Endodermal cell (in vitro differentiated cells): ENCODE measurements at regions not wholly inside any gene's neighbourhood (a gene's known extent, or its start where the extent isn't known, plus 50 kb on each side); places are given as distances from the start of the nearest gene placed in this dataset.

Experiments
- DNase-seq: peaks from one replicate; pipeline ENCODE4 v3.0.0-alpha.2; 2017
- H3K27ac ChIP-seq: 2 replicates; pipeline ENCODE4 v1.5.1; 2013; ENCODE audit warnings: mild to moderate bottlenecking, low read depth, low read length, moderate library complexity
- H3K27me3 ChIP-seq: 2 replicates; pipeline ENCODE4 v1.6.1; 2013; ENCODE audit warnings: mild to moderate bottlenecking, low read length, moderate library complexity; ENCODE audit not compliant: insufficient read depth, control insufficient read depth, poor library complexity, severe bottlenecking
- H3K36me3 ChIP-seq: 2 replicates; pipeline ENCODE4 v1.7.0; 2013; ENCODE audit warnings: mild to moderate bottlenecking, low read length, moderate library complexity; ENCODE audit not compliant: control insufficient read depth, insufficient read depth
- H3K4me1 ChIP-seq: one replicate; pipeline ENCODE4 v1.7.0; 2013; ENCODE audit warnings: low read length; ENCODE audit not compliant: control insufficient read depth, insufficient read depth
- H3K4me3 ChIP-seq: 2 replicates; pipeline ENCODE4 v1.5.1; 2013; ENCODE audit warnings: mild to moderate bottlenecking, low read length, moderate library complexity
- H3K9ac ChIP-seq: 2 replicates; pipeline ENCODE4 v1.6.1; 2013; ENCODE audit warnings: mild to moderate bottlenecking, low read length, moderate library complexity; ENCODE audit not compliant: poor library complexity, severe bottlenecking; ENCODE audit errors: extremely low read depth
- H3K9me3 ChIP-seq: 2 replicates; pipeline ENCODE4 v1.6.1; 2013; ENCODE audit warnings: mild to moderate bottlenecking, low read length, moderate library complexity; ENCODE audit not compliant: control insufficient read depth
- H3K27ac Mint-ChIP-seq: 2 replicates; pipeline ENCODE4 v1.8.0; 2020; ENCODE audit warnings: mixed read lengths
- H3K27me3 Mint-ChIP-seq: 2 replicates; pipeline ENCODE4 v1.8.0; 2021; ENCODE audit warnings: mild to moderate bottlenecking, mixed read lengths; ENCODE audit not compliant: insufficient read depth
- H3K36me3 Mint-ChIP-seq: 2 replicates; pipeline ENCODE4 v1.8.0; 2020; ENCODE audit warnings: low read depth, mixed read lengths
- H3K4me1 Mint-ChIP-seq: 2 replicates; pipeline ENCODE4 v1.8.0; 2020; ENCODE audit warnings: mixed read lengths
- H3K4me3 Mint-ChIP-seq: 2 replicates; pipeline ENCODE4 v1.8.0; 2020; ENCODE audit warnings: mild to moderate bottlenecking, moderate library complexity, mixed read lengths
- H3K9me3 Mint-ChIP-seq: 2 replicates; pipeline ENCODE4 v1.8.0; 2020; ENCODE audit warnings: mild to moderate bottlenecking, mixed read lengths
- CTCF ChIP-seq: fragments of 200-600 bp; sonication (generic); conservative IDR thresholded peaks from 2 replicates; pipeline ENCODE4 v1.5.0; 2021; ENCODE audit warnings: antibody characterized with exemption, mild to moderate bottlenecking
- WGBS, 2 experiments: methylation state at CpG; one replicate each; pipeline versions ENCODE4 v1.1.5 to v1.1.7; 2013; ENCODE audit warnings: missing lambda C conversion rate in 2 of 2, mixed read lengths in 1 of 2; ENCODE audit not compliant: insufficient coverage in 1 of 2, insufficient read length in 1 of 2; 5-methylcytosine and 5-hydroxymethylcytosine counted together

- no peak for DNase-seq
- Histone ChIP-seq H3K27me3 (no peaks in the 10 kb centered on the region), H3K4me1 (peaks cover 43% of the 10 kb centered on the region), H3K9me3 (no peaks in the 10 kb centered on the region), H3K4me3 (no peak overlapping the region), H3K27ac (no peak overlapping the region), H3K9ac (no peak overlapping the region), H3K36me3 (no peaks in the 10 kb centered on the region)
- Mint-ChIP-seq H3K4me3 (no peak overlapping the region), H3K27ac (no peak overlapping the region), H3K36me3 (no peaks in the 10 kb centered on the region), H3K9me3 (no peaks in the 10 kb centered on the region), H3K4me1 (peaks cover 61% of the 10 kb centered on the region), H3K27me3 (no peaks in the 10 kb centered on the region)
- WGBS, 2 experiments: 94 to 96% methylated on average over 6 of the region's 6 CpGs
- no peak for TF ChIP-seq CTCF
These were observed 90.2 kb upstream of the SMNDC1 start for GRCh38 chr10:110394898-110395297.

DNA sequence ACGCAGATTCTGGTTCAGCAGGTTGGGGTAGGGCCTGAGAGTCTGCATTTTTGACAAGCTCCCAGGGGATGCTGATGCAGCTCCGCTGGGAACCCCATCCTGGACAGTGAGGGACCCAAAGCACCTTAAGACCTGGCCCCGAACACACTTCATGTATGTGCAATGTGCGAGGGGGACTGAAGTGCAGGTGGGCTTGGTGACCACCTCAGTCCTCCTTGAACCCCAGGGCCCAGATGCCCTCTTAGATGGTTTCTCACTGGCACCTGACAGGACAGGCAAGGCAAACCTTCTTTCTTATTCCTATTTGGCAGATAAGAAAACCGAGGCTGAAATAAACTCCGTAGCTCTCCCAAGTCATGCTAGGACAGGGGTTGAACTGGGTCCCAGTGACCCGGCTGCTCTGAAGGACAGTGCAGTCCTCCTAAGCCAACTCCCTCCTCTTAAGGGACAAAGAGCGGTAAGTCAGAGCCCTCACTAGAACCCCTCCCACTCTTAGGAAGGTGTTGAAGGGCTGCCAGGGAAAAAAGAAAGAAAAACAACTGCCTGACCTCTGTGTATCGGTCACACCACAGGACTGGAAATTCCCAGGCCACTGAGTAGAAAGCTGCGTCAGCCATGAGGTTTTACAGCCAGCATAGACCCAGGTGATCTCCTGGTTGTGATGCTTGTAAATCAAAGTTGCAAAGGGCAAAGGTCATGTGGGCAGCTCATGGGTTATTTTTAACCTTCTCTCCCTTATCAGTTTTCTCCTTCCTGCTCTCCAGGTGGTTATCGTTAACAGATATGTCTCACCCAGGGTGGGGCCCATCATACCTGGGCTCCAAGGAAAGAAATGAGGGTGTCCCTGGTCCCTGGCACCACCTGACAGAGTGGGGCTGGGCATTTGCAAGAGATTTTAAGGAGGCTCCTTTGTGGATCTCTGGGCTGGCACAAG, 90.9 kb upstream of the SMNDC1 start:
- no peaks in the 10 kb centered on the region for H3K9me3 ChIP-seq
- Mint-ChIP-seq H3K9me3 (no peaks in the 10 kb centered on the region), H3K4me1 (peaks cover 61% of the 10 kb centered on the region), H3K27ac (no peak overlapping the region), H3K4me3 (no peak overlapping the region), H3K27me3 (no peaks in the 10 kb centered on the region), H3K36me3 (no peaks in the 10 kb centered on the region)
- H3K27ac ChIP-seq: no peak overlapping the region
- TF ChIP-seq CTCF: no peak
- H3K4me1 ChIP-seq: peaks cover 43% of the 10 kb centered on the region
- no peaks in the 10 kb centered on the region for H3K36me3 ChIP-seq
- no peaks in the 10 kb centered on the region for H3K27me3 ChIP-seq
- no peak overlapping the region for H3K9ac ChIP-seq
- peak; percentile 72 for DNase-seq
- 84 to 90% methylated on average over 2 to 11 of the region's 11 CpGs for WGBS, 2 experiments
- no peak overlapping the region for H3K4me3 ChIP-seq

DNA sequence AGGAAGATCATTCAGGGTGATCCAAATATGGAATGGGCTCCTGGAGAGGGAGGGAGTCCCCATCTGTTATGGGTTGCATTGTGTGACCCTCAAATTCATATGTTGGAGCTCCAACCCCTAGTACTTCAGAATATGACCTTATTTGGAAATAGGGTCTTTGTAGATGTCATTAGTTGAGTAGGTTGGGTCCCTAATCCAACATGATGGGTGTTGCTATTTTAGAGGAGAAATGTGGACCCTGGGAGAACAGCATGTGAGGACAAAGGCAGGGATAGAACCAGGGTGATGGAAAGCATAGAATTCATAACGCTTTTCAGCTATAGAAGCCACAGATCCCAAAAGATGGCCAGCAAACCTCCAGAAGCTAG, 91.5 kb upstream of the SMNDC1 start:
- Mint-ChIP-seq H3K4me3 (no peak overlapping the region), H3K27ac (no peak overlapping the region), H3K27me3 (no peaks in the 10 kb centered on the region), H3K4me1 (peaks cover 65% of the 10 kb centered on the region), H3K9me3 (no peaks in the 10 kb centered on the region), H3K36me3 (no peaks in the 10 kb centered on the region)
- Histone ChIP-seq H3K9me3 (no peaks in the 10 kb centered on the region), H3K4me3 (no peak overlapping the region), H3K4me1 (peaks cover 43% of the 10 kb centered on the region), H3K36me3 (no peaks in the 10 kb centered on the region), H3K27ac (no peak overlapping the region), H3K9ac (no peak overlapping the region), H3K27me3 (no peaks in the 10 kb centered on the region)
- DNase-seq: no peak
- 97 to 100% methylated on average over 1 of the region's 1 CpG for WGBS, 2 experiments
- no peak for TF ChIP-seq CTCF
